ENCODE measurements at regions not wholly inside any gene's neighbourhood (a gene's known extent, or its start where the extent isn't known, plus 50 kb on each side); places are given as distances from the start of the nearest gene placed in this dataset.

- TF ChIP-seq, protein P1, sequence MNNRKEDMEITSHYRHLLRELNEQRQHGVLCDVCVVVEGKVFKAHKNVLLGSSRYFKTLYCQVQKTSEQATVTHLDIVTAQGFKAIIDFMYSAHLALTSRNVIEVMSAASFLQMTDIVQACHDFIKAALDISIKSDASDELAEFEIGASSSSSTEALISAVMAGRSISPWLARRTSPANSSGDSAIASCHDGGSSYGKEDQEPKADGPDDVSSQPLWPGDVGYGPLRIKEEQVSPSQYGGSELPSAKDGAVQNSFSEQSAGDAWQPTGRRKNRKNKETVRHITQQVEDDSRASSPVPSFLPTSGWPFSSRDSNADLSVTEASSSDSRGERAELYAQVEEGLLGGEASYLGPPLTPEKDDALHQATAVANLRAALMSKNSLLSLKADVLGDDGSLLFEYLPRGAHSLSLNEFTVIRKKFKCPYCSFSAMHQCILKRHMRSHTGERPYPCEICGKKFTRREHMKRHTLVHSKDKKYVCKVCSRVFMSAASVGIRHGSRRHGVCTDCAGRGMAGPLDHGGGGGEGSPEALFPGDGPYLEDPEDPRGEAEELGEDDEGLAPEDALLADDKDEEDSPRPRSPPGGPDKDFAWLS (CRISPR knock-in tag; IDR thresholded peaks at IDR 0.05; ENCODE audit: borderline replicate concordance), result no peak
- TF ChIP-seq ATF7-NPFF (CRISPR knock-in tag; IDR thresholded peaks at IDR 0.05; ENCODE audit: low read depth) (no peak), ZFP37 (CRISPR knock-in tag; IDR thresholded peaks at IDR 0.05; ENCODE audit: borderline replicate concordance) (peak; percentile 26; the same call in 1 of the 2 replicates), WIZ (CRISPR knock-in tag; IDR thresholded peaks at IDR 0.05) (no peak), BRD4 (CRISPR knock-in tag; IDR thresholded peaks at IDR 0.05) (no peak; the same call in 1 of the 2 replicates), ERF (CRISPR knock-in tag; IDR thresholded peaks at IDR 0.05) (no peak), ZSCAN31 (CRISPR knock-in tag; IDR thresholded peaks at IDR 0.05; ENCODE audit: low read depth) (no peak), MTA1 (CRISPR knock-in tag; IDR thresholded peaks at IDR 0.05; ENCODE audit: borderline replicate concordance) (no peak), SRSF9 (IDR thresholded peaks at IDR 0.05; ENCODE audit: borderline replicate concordance, insufficient read depth, low read depth, low read length, poor library complexity, severe bottlenecking) (no peak), ZNF678 (CRISPR knock-in tag; IDR thresholded peaks at IDR 0.05) (no peak), PBX2 (CRISPR knock-in tag; IDR thresholded peaks at IDR 0.05) (no peak), ZNF143 (CRISPR knock-in tag; IDR thresholded peaks at IDR 0.05) (no peak), SIN3A (IDR thresholded peaks at IDR 0.05; ENCODE audit: borderline replicate concordance, low read depth, low read length) (no peak), BHLHE40 (IDR thresholded peaks at IDR 0.05; ENCODE audit: low read length) (no peak), PHB2 (IDR thresholded peaks at IDR 0.05; ENCODE audit: partially characterized antibody) (no peak), ZNF17 (CRISPR knock-in tag; IDR thresholded peaks at IDR 0.05) (no peak), GABPB1 (CRISPR knock-in tag; IDR thresholded peaks at IDR 0.05) (no peak), KDM5A (IDR thresholded peaks at IDR 0.05; ENCODE audit: borderline replicate concordance, low read length) (no peak), PATZ1 (CRISPR knock-in tag; IDR thresholded peaks at IDR 0.05) (no peak), BCL6 (CRISPR knock-in tag; IDR thresholded peaks at IDR 0.05) (no peak), ZNF251 (CRISPR knock-in tag; IDR thresholded peaks at IDR 0.05) (no peak), DPF2 (CRISPR knock-in tag; IDR thresholded peaks at IDR 0.05; ENCODE audit: borderline replicate concordance, low read depth) (no peak)
- TF ChIP-seq, protein P2, sequence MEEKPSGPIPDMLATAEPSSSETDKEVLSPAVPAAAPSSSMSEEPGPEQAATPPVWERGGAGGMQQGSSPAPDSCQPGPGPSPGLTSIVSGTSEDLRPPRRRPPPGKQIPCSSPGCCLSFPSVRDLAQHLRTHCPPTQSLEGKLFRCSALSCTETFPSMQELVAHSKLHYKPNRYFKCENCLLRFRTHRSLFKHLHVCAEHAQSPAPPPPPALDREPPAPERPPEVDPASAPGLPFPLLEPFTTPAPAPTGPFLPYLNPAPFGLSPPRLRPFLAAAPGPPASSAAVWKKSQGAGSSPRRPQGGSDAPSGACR (CRISPR knock-in tag; IDR thresholded peaks at IDR 0.05), result no peak
- TF ChIP-seq, protein P3, sequence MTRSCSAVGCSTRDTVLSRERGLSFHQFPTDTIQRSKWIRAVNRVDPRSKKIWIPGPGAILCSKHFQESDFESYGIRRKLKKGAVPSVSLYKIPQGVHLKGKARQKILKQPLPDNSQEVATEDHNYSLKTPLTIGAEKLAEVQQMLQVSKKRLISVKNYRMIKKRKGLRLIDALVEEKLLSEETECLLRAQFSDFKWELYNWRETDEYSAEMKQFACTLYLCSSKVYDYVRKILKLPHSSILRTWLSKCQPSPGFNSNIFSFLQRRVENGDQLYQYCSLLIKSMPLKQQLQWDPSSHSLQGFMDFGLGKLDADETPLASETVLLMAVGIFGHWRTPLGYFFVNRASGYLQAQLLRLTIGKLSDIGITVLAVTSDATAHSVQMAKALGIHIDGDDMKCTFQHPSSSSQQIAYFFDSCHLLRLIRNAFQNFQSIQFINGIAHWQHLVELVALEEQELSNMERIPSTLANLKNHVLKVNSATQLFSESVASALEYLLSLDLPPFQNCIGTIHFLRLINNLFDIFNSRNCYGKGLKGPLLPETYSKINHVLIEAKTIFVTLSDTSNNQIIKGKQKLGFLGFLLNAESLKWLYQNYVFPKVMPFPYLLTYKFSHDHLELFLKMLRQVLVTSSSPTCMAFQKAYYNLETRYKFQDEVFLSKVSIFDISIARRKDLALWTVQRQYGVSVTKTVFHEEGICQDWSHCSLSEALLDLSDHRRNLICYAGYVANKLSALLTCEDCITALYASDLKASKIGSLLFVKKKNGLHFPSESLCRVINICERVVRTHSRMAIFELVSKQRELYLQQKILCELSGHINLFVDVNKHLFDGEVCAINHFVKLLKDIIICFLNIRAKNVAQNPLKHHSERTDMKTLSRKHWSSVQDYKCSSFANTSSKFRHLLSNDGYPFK (CRISPR knock-in tag; IDR thresholded peaks at IDR 0.05; ENCODE audit: borderline replicate concordance), result no peak
These were observed 105.2 kb downstream of the OR2B2 start (continued) for GRCh38 chr6:27806981-27807440.

Measured in HepG2 (cell line).